ENCODE measurements at regions not wholly inside any gene's neighbourhood (a gene's known extent, or its start where the extent isn't known, plus 50 kb on each side); places are given as distances from the start of the nearest gene placed in this dataset.

DNA sequence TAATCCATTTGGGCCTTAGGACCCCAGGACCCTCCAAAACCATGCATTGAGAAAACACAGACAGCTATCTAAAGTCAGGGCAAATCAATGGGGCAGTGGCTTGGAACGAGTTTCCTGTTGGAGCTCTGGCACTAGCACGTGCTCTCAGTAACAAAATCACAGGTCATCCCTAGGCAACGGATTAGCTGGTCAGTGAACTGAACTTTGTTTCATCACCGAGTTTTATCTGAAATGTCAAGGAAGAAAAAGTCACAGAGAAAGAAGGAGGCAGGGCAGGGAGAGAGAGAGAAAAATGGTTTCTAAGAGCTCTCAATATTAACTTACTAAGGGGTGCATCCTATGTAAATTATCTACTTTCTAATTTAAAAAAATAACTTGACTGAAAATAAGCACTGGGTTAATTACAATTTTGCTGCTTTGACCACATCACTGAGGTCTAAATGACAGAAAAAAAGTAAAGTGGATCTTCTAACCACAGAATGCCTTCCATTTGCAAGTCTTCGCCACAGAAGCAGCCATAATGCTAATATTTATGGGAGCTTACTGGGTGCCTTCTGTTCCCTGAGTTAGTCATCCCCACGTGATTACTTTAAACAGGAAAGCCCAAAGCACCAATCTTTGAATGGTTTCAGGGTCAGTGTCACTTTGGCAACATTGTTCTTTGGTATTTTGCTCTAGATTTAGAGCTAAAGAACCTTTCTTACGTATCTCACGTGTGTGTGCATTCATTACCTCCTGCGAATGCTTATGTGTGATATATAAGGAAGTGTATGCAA, 503.9 kb downstream of the RASEF start:
- DNase-seq: no peak

DNA sequence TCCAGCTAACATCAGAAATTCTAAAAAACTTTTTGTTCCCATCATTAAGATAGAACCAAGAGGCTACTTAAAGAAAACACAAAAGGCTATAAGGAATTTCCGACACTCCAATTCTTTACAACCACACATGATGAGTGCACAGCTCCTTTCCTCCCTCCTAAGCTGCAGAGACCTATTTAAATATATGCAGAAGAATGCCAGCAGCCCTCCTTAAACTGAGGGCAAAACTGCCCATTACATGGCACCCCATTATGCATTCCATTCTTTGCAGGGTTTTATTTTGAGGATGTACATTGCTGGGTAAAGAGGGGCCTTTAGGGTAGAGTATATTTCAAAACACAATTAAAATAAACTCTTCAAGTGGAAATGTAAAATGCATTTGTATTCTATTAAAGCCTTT, 502.9 kb downstream of the RASEF start:
- no peak for DNase-seq

DNA sequence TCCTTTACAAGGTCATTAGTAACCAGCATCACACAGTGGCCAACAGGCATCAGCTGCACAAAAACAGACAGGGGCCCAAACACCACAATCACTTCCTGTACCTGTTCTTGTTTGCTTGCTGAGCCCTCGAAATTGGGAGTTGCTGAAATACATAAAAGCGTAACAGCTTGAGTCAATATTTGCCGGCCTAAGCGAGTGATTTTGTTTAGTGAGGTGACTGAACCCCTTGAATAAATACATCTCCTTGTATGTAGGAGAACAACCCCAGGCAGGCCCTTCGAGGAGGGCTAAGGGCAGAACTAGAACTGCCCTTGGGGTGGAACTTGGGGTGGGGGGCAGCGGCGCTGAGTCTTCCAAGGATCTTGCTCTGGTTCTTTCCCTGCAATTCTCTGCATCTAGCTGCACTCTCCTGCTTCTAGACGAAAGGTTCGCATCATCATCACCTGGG, 502.5 kb downstream of the RASEF start:
- no peak for DNase-seq

DNA sequence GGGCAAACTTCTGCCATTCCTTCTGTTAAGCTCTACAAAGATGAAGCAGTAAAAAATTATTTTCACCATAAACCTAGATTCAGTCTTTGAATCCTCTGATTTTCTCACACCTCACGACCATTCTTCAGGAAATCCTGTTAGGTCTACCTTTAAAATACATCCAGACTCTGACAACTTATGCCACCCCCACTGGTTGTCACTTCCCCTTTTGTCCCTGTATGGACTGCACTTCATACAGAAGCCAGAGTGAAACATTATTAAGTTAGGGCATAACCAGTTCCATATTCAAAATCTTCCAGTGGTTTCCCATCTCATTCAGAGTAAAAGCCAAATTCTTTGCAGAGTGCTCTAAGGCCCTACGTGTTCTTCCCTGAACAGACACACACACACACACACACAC, 499.8 kb downstream of the RASEF start:
- no peak for DNase-seq

- no peak for DNase-seq
These were observed 499.1 kb downstream of the RASEF start for GRCh38 chr9:82563841-82564240.

GRCh38 chr9:82565188-82565969, 497.6 kb downstream of the RASEF start:
- DNase-seq: no peak

DNA sequence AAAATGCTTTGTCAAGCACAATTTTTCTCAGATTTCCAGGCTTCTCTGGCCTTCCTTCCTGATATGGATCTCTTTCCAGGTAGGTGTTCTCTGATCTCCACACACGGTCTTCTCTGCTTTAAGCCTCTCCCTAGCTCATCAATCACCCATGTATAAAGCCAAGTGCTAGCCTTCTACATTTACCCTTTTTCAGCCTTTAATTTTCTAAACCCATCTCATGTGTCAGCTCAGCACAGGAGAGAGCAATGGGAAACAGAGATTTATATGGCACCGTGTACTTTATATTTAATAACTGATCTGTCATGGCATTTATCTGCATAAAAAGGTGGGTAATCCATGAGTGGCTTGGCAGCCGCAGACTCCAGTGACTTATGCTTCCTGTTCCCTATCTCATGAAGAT, 495.0 kb downstream of the RASEF start:
- no peak for DNase-seq

GRCh38 chr9:82570226-82570625, 492.7 kb downstream of the RASEF start:
- DNase-seq: no peak

- DNase-seq: no peak
These were observed 491.4 kb downstream of the RASEF start for GRCh38 chr9:82571540-82571939.

- no peak for DNase-seq
These were observed 490.8 kb downstream of the RASEF start for GRCh38 chr9:82572146-82572545.

DNA sequence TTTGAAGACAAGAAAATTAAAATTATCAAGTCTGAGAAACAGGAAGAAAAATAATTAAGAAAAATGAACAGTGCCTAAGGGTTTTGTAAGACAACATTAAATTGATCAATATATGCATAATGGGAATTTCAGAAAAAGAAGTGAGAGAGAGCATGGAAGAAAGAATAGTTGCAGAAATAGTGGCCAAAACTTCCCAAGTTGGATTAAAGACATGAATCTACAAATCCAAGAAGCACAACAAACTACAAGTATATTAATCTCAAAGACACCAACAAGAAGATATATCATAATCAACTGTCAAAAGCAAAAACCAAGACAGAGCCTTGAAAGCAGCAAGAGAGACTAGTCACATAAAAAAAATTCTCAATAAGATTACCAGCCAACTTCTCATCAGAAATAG, 488.0 kb downstream of the RASEF start:
- DNase-seq: no peak

DNA sequence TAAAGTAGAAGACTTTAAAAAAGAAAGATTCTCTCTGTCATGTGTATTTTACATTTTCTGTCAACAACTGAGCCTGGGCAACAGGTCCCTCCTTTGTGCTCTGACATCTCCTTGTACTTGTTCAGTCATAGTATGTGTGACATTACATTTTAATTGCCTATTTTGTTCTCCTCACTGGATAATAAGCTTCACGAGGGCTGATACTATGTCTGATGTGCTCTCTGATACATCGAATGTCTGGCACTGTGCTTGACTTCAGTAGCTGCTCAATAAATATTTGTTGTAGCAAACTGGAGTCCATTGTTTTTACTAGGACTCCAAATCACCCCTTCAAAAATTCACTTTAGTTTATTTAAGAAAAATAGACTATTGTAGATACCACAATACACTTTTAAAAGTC, 482.0 kb downstream of the RASEF start:
- DNase-seq: no peak

GRCh38 chr9:82581516-82581915, 481.4 kb downstream of the RASEF start:
- no peak for DNase-seq

DNA sequence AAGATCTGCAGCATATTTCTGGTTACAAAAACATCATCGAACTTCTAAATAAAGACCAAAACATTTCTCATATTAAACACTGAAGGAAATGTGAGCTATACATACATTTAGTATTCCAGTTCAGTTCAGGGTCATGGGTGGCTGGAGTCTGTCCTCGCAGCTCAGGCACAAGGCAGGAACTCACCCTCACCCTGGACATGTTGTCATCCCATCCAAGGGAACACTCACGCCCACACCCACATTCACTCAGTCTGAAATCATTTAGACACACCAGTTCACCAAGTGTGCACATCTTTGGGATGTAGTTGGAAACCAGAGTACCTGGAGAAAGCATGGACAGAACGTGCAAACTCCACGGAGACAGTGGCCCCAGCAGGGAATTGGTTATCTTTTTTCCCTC, 481.0 kb downstream of the RASEF start:
- no peak for DNase-seq

DNA sequence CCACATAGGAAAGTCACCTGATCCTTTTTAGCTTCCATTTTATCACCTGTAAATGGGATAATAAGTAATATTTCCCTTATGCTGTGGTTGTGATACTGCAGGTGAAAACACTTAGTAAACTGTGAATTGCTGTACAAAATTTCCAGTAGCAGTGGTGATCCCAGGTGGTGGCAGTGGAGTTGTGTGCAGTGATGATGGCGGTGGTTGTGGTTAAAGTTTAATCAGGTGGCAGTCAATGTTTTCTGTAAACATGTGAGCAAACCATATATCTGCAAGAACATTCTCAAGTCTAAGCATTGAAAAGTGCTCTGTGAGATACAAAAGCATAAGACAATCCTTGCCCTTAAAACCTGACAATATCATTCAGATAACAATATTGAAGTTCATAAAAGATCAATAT, 480.2 kb downstream of the RASEF start:
- DNase-seq: no peak

DNA sequence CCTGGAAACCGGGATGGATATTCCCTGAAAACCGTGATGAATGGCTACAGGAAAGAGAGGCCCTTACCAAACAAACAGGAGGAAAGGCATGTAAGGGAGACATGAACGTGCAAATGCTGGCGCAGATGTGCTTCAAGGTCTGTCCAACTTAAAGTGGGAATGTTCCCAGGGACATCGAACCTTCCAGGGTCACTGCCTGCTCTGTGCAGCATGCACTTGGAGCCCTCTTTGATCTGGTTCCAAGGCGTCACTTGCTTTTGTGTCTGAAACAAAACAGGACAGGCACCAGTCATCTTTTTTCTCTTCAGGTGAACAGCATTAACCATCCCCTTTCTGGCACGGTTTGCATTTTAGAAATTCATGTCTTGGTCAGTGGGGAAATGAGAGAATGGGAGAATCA, 479.4 kb downstream of the RASEF start:
- no peak for DNase-seq

GRCh38 chr9:82584349-82584863, 478.5 kb downstream of the RASEF start:
- no peak for DNase-seq

DNA sequence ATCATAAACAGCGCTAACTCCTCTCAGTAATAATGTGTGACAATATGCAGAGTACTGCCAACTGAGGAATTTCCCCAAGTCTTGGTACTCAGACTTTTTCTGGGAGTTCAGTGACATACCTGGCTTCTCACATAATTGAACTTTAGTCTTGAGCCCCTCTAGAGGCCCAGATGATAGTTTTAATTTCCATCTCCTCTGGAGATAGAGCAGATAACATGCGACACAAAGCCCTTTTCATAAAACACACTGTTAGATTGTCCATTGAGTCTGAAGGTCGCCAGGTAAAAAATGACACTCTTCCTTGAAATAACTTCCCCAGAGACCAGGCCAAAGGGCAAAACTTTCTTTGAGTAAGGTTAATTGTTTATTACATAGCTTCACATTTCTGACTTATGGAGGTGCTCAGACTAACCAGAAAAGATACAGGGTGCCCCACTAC, 476.0 kb downstream of the RASEF start:
- no peak for DNase-seq

GRCh38 chr9:82588301-82589180, 474.4 kb downstream of the RASEF start:
- DNase-seq: no peak

- no peak for DNase-seq
These were observed 472.1 kb downstream of the RASEF start for GRCh38 chr9:82590845-82591244.

GRCh38 chr9:82593501-82593900, 469.4 kb downstream of the RASEF start:
- DNase-seq: no peak

GRCh38 chr9:82597241-82598203, 465.4 kb downstream of the RASEF start:
- DNase-seq: no peak
